ENCODE measurements at regions not wholly inside any gene's neighbourhood (a gene's known extent, or its start where the extent isn't known, plus 50 kb on each side); places are given as distances from the start of the nearest gene placed in this dataset.

GRCh38 chr11:91133361-91133760 lies 910.5 kb upstream of the CHORDC1 start:
- TF ChIP-seq CTCF (IDR thresholded peaks at IDR 0.05): no peak
- no peak for TF ChIP-seq POLR2A (IDR thresholded peaks at IDR 0.05)
